ENCODE measurements at regions not wholly inside any gene's neighbourhood (a gene's known extent, or its start where the extent isn't known, plus 50 kb on each side); places are given as distances from the start of the nearest gene placed in this dataset.

DNA sequence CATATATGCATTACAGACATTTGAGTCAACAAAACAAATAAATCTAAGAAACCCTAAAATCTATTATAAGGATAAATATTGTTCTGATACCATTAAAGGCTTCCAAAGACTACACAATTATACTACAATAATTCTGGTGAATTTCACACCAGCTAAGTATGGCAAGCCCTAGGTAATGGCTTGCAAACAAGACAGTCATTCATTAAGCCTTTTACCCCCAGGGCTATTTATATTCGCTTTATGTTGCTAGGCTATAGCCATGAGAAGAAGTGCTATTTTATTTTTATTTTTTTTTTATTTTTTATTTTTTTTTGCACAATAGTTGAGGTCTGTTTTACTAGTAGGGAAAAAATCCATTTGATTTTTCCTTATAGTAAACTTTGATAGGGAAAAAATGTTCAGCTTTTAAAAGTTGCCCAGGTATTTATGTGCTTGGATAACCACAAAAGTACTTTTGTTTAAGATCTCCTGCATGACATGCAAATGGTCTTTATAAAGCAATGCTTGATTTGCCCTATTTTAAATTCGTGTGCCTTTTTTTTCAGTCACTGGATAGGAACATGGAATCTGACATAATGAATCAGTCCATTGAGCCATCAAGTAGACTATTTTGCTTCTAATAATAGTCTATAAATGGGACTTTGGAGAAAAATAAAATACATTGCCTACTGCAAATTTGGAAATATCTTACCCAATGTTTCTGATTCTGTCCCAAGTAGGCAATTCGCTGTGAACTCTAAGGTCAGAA lies 946.3 kb upstream of the COX7C start:
- TF ChIP-seq EP300 (IDR thresholded peaks at IDR 0.05; ENCODE audit: borderline replicate concordance), result no peak
- TF ChIP-seq, protein P1, sequence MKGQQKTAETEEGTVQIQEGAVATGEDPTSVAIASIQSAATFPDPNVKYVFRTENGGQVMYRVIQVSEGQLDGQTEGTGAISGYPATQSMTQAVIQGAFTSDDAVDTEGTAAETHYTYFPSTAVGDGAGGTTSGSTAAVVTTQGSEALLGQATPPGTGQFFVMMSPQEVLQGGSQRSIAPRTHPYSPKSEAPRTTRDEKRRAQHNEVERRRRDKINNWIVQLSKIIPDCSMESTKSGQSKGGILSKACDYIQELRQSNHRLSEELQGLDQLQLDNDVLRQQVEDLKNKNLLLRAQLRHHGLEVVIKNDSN (IDR thresholded peaks at IDR 0.05), result no peak
- TF ChIP-seq EGR1 (IDR thresholded peaks at IDR 0.05), result no peak
- no peak for TF ChIP-seq CEBPB (IDR thresholded peaks at IDR 0.05)
- TF ChIP-seq, protein P2, sequence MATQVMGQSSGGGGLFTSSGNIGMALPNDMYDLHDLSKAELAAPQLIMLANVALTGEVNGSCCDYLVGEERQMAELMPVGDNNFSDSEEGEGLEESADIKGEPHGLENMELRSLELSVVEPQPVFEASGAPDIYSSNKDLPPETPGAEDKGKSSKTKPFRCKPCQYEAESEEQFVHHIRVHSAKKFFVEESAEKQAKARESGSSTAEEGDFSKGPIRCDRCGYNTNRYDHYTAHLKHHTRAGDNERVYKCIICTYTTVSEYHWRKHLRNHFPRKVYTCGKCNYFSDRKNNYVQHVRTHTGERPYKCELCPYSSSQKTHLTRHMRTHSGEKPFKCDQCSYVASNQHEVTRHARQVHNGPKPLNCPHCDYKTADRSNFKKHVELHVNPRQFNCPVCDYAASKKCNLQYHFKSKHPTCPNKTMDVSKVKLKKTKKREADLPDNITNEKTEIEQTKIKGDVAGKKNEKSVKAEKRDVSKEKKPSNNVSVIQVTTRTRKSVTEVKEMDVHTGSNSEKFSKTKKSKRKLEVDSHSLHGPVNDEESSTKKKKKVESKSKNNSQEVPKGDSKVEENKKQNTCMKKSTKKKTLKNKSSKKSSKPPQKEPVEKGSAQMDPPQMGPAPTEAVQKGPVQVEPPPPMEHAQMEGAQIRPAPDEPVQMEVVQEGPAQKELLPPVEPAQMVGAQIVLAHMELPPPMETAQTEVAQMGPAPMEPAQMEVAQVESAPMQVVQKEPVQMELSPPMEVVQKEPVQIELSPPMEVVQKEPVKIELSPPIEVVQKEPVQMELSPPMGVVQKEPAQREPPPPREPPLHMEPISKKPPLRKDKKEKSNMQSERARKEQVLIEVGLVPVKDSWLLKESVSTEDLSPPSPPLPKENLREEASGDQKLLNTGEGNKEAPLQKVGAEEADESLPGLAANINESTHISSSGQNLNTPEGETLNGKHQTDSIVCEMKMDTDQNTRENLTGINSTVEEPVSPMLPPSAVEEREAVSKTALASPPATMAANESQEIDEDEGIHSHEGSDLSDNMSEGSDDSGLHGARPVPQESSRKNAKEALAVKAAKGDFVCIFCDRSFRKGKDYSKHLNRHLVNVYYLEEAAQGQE (IDR thresholded peaks at IDR 0.05; ENCODE audit: low read depth), result no peak
- no peak for TF ChIP-seq CREB1 (IDR thresholded peaks at IDR 0.05; ENCODE audit: low read depth)
- TF ChIP-seq YY1 (IDR thresholded peaks at IDR 0.05; ENCODE audit: low read depth), result no peak
- no peak for TF ChIP-seq TEAD4 (IDR thresholded peaks at IDR 0.05)
- no peak for TF ChIP-seq ZBTB7A (IDR thresholded peaks at IDR 0.05; ENCODE audit: low read depth)
